ENCODE measurements at regions not wholly inside any gene's neighbourhood (a gene's known extent, or its start where the extent isn't known, plus 50 kb on each side); places are given as distances from the start of the nearest gene placed in this dataset.

- Histone ChIP-seq H3K4me3 (no peak overlapping the region), H3K27ac (no peak overlapping the region), H3K27me3 (no peaks in the 10 kb centered on the region), H3K36me3 (no peaks in the 10 kb centered on the region), H3K9me3 (peaks cover 0 to 4% of the 10 kb centered on the region in 2 donors), H3K4me1 (no peaks in the 10 kb centered on the region)
- TF ChIP-seq CTCF (IDR thresholded peaks at IDR 0.05) = no peak
- intact Hi-C loops (cut with DNase I) = loop anchor here (10.0 kb wide), 2 partner anchors 279 to 679 kb away; no protein-coding TSS in a partner anchor
- no peak for DNase-seq (ENCODE audit: low spot score in 2 of 2)
These were observed 213.4 kb downstream of the RND3 start for GRCh38 chr2:150274108-150274507.

GRCh38 chr2:150271952-150272802 is 215.3 kb downstream of the RND3 start:
- Histone ChIP-seq H3K4me1 (no peaks in the 10 kb centered on the region), H3K27me3 (no peaks in the 10 kb centered on the region), H3K27ac (peak overlapping the region in 1 of 2 donors; percentile 26), H3K36me3 (no peaks in the 10 kb centered on the region), H3K4me3 (no peak overlapping the region), H3K9me3 (peaks cover 0 to 4% of the 10 kb centered on the region in 2 donors)
- no peak for DNase-seq (ENCODE audit: low spot score in 2 of 2)
- intact Hi-C loops (cut with DNase I) = loop anchor here (10.0 kb wide), 2 partner anchors 277 to 677 kb away; no protein-coding TSS in a partner anchor
- no peak for TF ChIP-seq CTCF (IDR thresholded peaks at IDR 0.05)

- no peak overlapping the region for H3K4me3 ChIP-seq
- TF ChIP-seq CTCF (IDR thresholded peaks at IDR 0.05) = no peak
- H3K36me3 ChIP-seq = no peaks in the 10 kb centered on the region
- no peak overlapping the region for H3K27ac ChIP-seq
- no peaks in the 10 kb centered on the region for H3K9me3 ChIP-seq
- H3K4me1 ChIP-seq = no peaks in the 10 kb centered on the region
- intact Hi-C loops (cut with DNase I) = no loop called here
- H3K27me3 ChIP-seq = no peaks in the 10 kb centered on the region
- no peak for DNase-seq (ENCODE audit: low spot score in 2 of 2)
These were observed 219.6 kb downstream of the RND3 start for GRCh38 chr2:150267651-150268415.

GRCh38 chr2:150266931-150267330 is 220.5 kb downstream of the RND3 start:
- Histone ChIP-seq H3K4me1 (no peaks in the 10 kb centered on the region), H3K4me3 (no peak overlapping the region), H3K36me3 (no peaks in the 10 kb centered on the region), H3K27me3 (no peaks in the 10 kb centered on the region), H3K9me3 (no peaks in the 10 kb centered on the region), H3K27ac (no peak overlapping the region)
- intact Hi-C loops (cut with DNase I) = no loop called here
- TF ChIP-seq CTCF (IDR thresholded peaks at IDR 0.05) = no peak
- DNase-seq (ENCODE audit: low spot score in 2 of 2) = no peak

GRCh38 chr2:150264442-150264841 is 223.0 kb downstream of the RND3 start:
- TF ChIP-seq CTCF (IDR thresholded peaks at IDR 0.05) = no peak
- Histone ChIP-seq H3K9me3 (no peaks in the 10 kb centered on the region), H3K27ac (no peak overlapping the region), H3K4me1 (no peaks in the 10 kb centered on the region), H3K4me3 (no peak overlapping the region), H3K36me3 (no peaks in the 10 kb centered on the region), H3K27me3 (no peaks in the 10 kb centered on the region)
- intact Hi-C loops (cut with DNase I) = no loop called here
- no peak for DNase-seq (ENCODE audit: low spot score in 2 of 2)
